Epithelial cell of proximal tubule (primary cell): ENCODE measurements at regions not wholly inside any gene's neighbourhood (a gene's known extent, or its start where the extent isn't known, plus 50 kb on each side); places are given as distances from the start of the nearest gene placed in this dataset.
"Not testable (repeated sequence)": the region's sequence is repeated elsewhere in the genome, so short reads cannot be mapped to it uniquely, and the experiment has no call there.

Source experiments
- DNase-seq: peaks from one replicate; pipeline ENCODE4 v3.0.0-alpha.2; 2011; ENCODE audit warnings: low read depth
- H3K4me3 ChIP-seq: 2 replicates; pipeline ENCODE4 v1.5.1; 2011; ENCODE audit warnings: low read depth, mild to moderate bottlenecking, low read length
- CTCF ChIP-seq: conservative IDR thresholded peaks from 2 replicates; pipeline ENCODE4 v1.5.1; 2012; ENCODE audit warnings: low read depth, mild to moderate bottlenecking, low read length

- H3K4me3 ChIP-seq: no peak overlapping the region
- no peak for TF ChIP-seq CTCF
- no peak for DNase-seq
Measured at GRCh38 chr2:234158812-234159211, 108.3 kb downstream of the SPP2 start.

- no peak for TF ChIP-seq CTCF
- DNase-seq: no peak
- no peak overlapping the region for H3K4me3 ChIP-seq
Measured at GRCh38 chr2:234157817-234158588, 107.5 kb downstream of the SPP2 start.

GRCh38 chr2:234156326-234156725 lies 105.8 kb downstream of the SPP2 start:
- no peak for TF ChIP-seq CTCF
- DNase-seq: no peak
- H3K4me3 ChIP-seq: no peak overlapping the region

- not testable (repeated sequence) for DNase-seq, H3K4me3 ChIP-seq
Measured at GRCh38 chr2:234152835-234153234, 102.3 kb downstream of the SPP2 start.

GRCh38 chr2:234147335-234147861 lies 96.9 kb downstream of the SPP2 start:
- no peak for TF ChIP-seq CTCF
- DNase-seq: peak; percentile 83
- H3K4me3 ChIP-seq: no peak overlapping the region

- DNase-seq: no peak
- no peak overlapping the region for H3K4me3 ChIP-seq
- TF ChIP-seq CTCF: peak; percentile 26
Measured at GRCh38 chr2:234146087-234146826, 95.8 kb downstream of the SPP2 start.

GRCh38 chr2:234145511-234145910 lies 95.0 kb downstream of the SPP2 start:
- no peak overlapping the region for H3K4me3 ChIP-seq
- no peak for DNase-seq
- no peak for TF ChIP-seq CTCF
